T-helper 17 cell (primary cell): ENCODE measurements at regions not wholly inside any gene's neighbourhood (a gene's known extent, or its start where the extent isn't known, plus 50 kb on each side); places are given as distances from the start of the nearest gene placed in this dataset.
"Not testable (repeated sequence)": the region's sequence is repeated elsewhere in the genome, so short reads cannot be mapped to it uniquely, and the experiment has no call there.

Source experiments
- ATAC-seq: fragments of 150-1000 bp; cut with Tn5 transposase; 2 replicates; pipeline ENCODE4 v1.10.0; 2021; ENCODE audit warnings: mild to moderate bottlenecking, moderate library complexity
- DNase-seq, 3 donors: peaks; one replicate each; pipeline versions ENCODE4 v3.0.0 to v3.0.0-alpha.2; 2020 to 2021
- H3K9me3 ChIP-seq: one replicate; pipeline ENCODE4 v1.7.0; 2013; ENCODE audit warnings: low read length, mild to moderate bottlenecking; ENCODE audit not compliant: control insufficient read depth, poor library complexity, severe bottlenecking
- H3K27ac Mint-ChIP-seq: one replicate; pipeline ENCODE4 v1.8.0; 2022; ENCODE audit warnings: mild to moderate bottlenecking, moderate library complexity, mixed read lengths
- H3K27me3 Mint-ChIP-seq: one replicate; pipeline ENCODE4 v1.8.0; 2022; ENCODE audit warnings: mixed read lengths
- H3K36me3 Mint-ChIP-seq: one replicate; pipeline ENCODE4 v1.8.0; 2022; ENCODE audit warnings: low read depth, mixed read lengths
- H3K4me1 Mint-ChIP-seq: one replicate; pipeline ENCODE4 v1.8.0; 2022; ENCODE audit warnings: mild to moderate bottlenecking, mixed read lengths
- H3K4me3 Mint-ChIP-seq: one replicate; pipeline ENCODE4 v1.8.0; 2022; ENCODE audit warnings: mild to moderate bottlenecking, moderate library complexity, mixed read lengths

GRCh38 chr5:91824406-91824805, 441.3 kb upstream of the ARRDC3 start:
- Mint-ChIP-seq H3K27me3 (no peaks in the 10 kb centered on the region), H3K4me3 (no peak overlapping the region), H3K4me1 (no peaks in the 10 kb centered on the region), H3K36me3 (no peaks in the 10 kb centered on the region), H3K27ac (no peak overlapping the region)
- DNase-seq = no peak
- H3K9me3 ChIP-seq = no peaks in the 10 kb centered on the region
- ATAC-seq = no peak

DNA sequence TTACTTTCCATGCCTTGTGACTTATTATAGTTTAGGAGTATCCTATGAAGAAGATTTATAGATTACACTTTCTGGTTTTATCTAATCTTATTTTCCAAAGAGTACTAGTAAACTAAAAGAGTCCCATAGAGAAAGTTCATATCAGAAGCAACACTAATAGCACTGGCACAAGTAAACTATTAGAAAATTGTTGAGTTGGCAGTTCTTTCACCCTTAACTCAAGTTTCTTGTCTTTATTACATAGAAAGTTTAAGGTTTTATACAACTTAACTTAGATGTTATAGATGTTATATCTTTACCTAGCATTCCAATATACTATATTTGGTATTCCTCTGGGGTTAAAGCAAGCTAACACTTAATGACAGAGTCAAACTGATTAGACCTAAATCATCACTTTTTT, 437.8 kb upstream of the ARRDC3 start:
- no peak overlapping the region for H3K4me3 Mint-ChIP-seq
- H3K9me3 ChIP-seq = no peaks in the 10 kb centered on the region
- H3K4me1 Mint-ChIP-seq = no peaks in the 10 kb centered on the region

DNA sequence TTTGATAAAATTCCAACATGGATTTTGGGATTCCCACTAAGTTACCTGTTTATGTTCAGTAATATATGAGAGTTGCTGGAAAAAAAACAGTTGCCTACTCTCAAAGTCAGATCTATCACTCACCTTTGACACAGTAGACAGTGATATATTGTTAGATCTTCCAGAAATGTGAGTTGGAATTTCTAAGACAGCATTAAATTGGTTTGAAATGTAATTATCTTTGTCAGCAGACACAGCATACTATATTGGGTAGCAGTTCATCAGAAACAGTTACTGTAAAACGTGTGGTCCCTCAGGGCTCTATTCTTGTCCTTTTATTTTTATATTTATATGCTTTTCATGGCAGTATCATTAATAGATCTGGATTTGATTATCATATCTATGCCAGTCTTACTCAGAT, 433.6 kb upstream of the ARRDC3 start:
- Mint-ChIP-seq H3K4me3 (no peak overlapping the region), H3K27ac (no peak overlapping the region), H3K4me1 (no peaks in the 10 kb centered on the region), H3K36me3 (no peaks in the 10 kb centered on the region), H3K27me3 (no peaks in the 10 kb centered on the region)
- no peak for ATAC-seq
- H3K9me3 ChIP-seq = no peaks in the 10 kb centered on the region
- no peak for DNase-seq

More for the DNA sequence above, 437.8 kb upstream of the ARRDC3 start:
- Mint-ChIP-seq H3K36me3 (no peaks in the 10 kb centered on the region), H3K27me3 (no peaks in the 10 kb centered on the region), H3K27ac (no peak overlapping the region)
- ATAC-seq (no peak), DNase-seq (no peak)

- Mint-ChIP-seq H3K27me3 (no peaks in the 10 kb centered on the region), H3K4me1 (no peaks in the 10 kb centered on the region), H3K36me3 (no peaks in the 10 kb centered on the region), H3K27ac (no peak overlapping the region), H3K4me3 (no peak overlapping the region)
- no peaks in the 10 kb centered on the region for H3K9me3 ChIP-seq
- DNase-seq (no peak), ATAC-seq (no peak)
Measured at GRCh38 chr5:91797576-91797975, 414.5 kb upstream of the ARRDC3 start.

DNA sequence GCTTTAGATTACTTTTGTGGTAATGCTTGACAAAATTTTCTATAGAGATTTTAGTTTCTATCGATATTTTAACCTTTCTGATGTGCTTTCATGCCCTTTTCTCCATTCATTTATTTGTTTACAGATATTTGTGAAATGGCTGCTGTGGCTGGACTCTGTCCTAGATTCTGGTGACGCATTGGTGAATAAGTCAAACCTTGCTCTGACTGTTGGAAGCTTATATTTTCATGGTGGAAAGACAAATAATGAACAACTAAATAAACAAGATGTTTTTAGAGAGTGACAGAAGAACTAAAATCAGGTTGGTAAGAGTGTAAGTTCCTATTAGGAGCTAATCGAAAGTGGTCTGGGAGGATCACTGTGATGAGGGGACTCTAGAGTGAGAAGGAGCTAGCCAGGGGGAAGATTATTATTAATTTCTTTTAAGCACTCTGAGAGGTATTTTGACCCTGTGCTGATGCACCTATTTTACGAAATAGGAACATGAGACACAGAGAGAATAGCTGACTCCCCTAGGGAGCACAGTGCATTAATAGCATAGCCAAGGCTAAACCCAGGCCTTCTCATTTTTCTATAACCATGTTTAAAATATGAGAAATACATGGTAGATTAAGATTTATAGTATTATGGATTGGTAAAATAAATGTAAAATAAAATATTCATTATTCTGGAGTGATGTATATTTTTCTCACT, 411.9 kb upstream of the ARRDC3 start:
- ATAC-seq (no peak), DNase-seq (no peak)
- Mint-ChIP-seq H3K27ac (no peak overlapping the region), H3K4me1 (no peaks in the 10 kb centered on the region), H3K36me3 (no peaks in the 10 kb centered on the region), H3K4me3 (no peak overlapping the region), H3K27me3 (no peaks in the 10 kb centered on the region)
- no peaks in the 10 kb centered on the region for H3K9me3 ChIP-seq

- H3K9me3 ChIP-seq = no peaks in the 10 kb centered on the region
- Mint-ChIP-seq H3K4me1 (no peaks in the 10 kb centered on the region), H3K4me3 (no peak overlapping the region), H3K27ac (no peak overlapping the region), H3K27me3 (no peaks in the 10 kb centered on the region), H3K36me3 (no peaks in the 10 kb centered on the region)
- DNase-seq (no peak), ATAC-seq (no peak)
Measured at GRCh38 chr5:91794455-91794854, 411.3 kb upstream of the ARRDC3 start.

DNA sequence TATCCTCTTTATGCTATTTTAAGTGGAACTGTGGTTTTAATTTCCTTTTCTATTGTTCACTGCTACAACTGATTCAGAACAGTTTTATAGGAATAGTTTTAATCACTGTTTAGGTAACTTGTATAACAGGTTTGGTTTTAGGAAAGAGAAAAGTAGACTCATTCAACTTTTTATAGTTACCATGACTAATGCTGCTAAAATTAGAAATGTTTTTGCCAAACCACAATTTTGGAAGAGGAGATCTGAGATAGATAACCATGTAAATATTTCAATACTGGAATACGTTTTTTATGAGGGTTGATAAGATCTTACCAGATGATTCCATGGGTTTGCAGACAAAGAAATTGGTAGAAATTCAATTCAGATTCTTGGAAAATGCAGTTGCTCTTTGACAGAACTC, 404.6 kb upstream of the ARRDC3 start:
- H3K36me3 Mint-ChIP-seq = no peaks in the 10 kb centered on the region
- no peak overlapping the region for H3K4me3 Mint-ChIP-seq
- H3K27me3 Mint-ChIP-seq = no peaks in the 10 kb centered on the region
- no peaks in the 10 kb centered on the region for H3K4me1 Mint-ChIP-seq
- no peaks in the 10 kb centered on the region for H3K9me3 ChIP-seq
- no peak for DNase-seq
- ATAC-seq = no peak
- no peak overlapping the region for H3K27ac Mint-ChIP-seq

DNA sequence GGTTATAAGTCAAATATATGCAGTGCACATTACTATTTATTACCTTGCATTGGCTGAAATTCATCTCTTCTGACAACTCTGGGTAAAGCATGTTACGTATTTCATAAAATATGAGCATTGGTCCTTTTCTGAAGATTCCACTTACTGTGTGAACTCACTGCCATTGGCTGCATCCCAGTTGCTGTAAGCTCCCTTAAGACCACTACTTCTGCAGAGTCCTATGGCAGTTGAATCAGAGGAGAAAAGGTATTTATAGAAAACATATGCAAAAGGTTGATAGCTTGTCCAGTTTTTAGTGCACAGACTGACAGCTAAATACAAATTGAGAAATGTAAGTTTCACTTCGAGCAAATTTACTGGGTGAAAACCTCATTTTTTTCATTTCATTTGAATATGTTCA, 394.6 kb upstream of the ARRDC3 start:
- no peak overlapping the region for H3K27ac Mint-ChIP-seq
- H3K4me3 Mint-ChIP-seq = no peak overlapping the region
- no peaks in the 10 kb centered on the region for H3K27me3 Mint-ChIP-seq
- DNase-seq = no peak
- H3K36me3 Mint-ChIP-seq = no peaks in the 10 kb centered on the region
- no peak for ATAC-seq
- H3K9me3 ChIP-seq = no peaks in the 10 kb centered on the region
- H3K4me1 Mint-ChIP-seq = no peaks in the 10 kb centered on the region

- Mint-ChIP-seq H3K27ac (no peak overlapping the region), H3K4me3 (no peak overlapping the region), H3K36me3 (no peaks in the 10 kb centered on the region), H3K27me3 (no peaks in the 10 kb centered on the region), H3K4me1 (no peaks in the 10 kb centered on the region)
- no peaks in the 10 kb centered on the region for H3K9me3 ChIP-seq
- DNase-seq (no peak), ATAC-seq (no peak)
Measured at GRCh38 chr5:91776249-91776648, 393.1 kb upstream of the ARRDC3 start.

DNA sequence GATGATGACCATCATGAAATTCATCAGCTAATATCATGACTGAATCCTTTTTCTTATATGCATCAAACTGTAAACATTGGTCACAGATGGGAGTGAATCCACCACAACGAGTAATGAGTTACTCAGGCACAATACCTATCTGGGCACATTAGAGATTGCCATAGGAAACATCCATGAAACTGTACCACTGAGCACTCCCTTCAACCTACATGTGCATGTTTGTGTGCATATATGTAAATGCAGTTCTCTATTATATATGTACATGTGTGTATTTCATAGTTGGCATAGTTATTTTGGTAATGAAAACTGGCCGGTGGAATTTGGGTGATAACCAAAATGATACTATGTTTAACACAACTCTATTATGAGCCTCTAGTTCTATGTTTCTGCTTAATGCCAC, 387.3 kb upstream of the ARRDC3 start:
- H3K27ac Mint-ChIP-seq = no peak overlapping the region
- H3K9me3 ChIP-seq = no peaks in the 10 kb centered on the region
- no peaks in the 10 kb centered on the region for H3K27me3 Mint-ChIP-seq
- no peaks in the 10 kb centered on the region for H3K36me3 Mint-ChIP-seq
- DNase-seq = no peak
- no peaks in the 10 kb centered on the region for H3K4me1 Mint-ChIP-seq
- no peak for ATAC-seq
- H3K4me3 Mint-ChIP-seq = no peak overlapping the region

DNA sequence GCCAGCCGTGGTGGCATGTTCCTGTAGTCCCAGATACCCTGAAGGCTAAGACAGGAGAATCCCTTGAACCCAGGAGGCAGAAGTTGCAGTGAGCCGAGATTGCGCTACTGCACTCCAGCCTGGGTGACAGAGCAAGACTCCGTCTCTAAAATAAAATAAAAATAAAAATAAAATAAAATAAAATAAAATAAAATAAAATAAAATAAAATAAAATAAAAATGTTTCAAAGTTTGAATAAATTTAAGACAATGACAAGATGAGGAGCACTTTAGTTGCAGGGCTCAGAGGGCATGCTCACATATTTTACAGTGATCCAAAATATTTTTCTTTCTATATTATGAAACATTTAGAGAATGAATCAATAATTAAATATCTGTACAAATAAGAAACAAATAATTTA, 374.3 kb upstream of the ARRDC3 start:
- not testable (repeated sequence) for H3K27me3 Mint-ChIP-seq, ATAC-seq, H3K27ac Mint-ChIP-seq

GRCh38 chr5:91754990-91755389, 371.9 kb upstream of the ARRDC3 start:
- Mint-ChIP-seq H3K27ac (no peak overlapping the region), H3K36me3 (no peaks in the 10 kb centered on the region), H3K4me1 (no peaks in the 10 kb centered on the region), H3K4me3 (no peak overlapping the region), H3K27me3 (no peaks in the 10 kb centered on the region)
- no peak for DNase-seq
- ATAC-seq = no peak
- H3K9me3 ChIP-seq = no peaks in the 10 kb centered on the region

More for the DNA sequence above, 374.3 kb upstream of the ARRDC3 start:
- not testable (repeated sequence) for H3K36me3 Mint-ChIP-seq, H3K9me3 ChIP-seq, H3K4me1 Mint-ChIP-seq, H3K4me3 Mint-ChIP-seq, DNase-seq

- not testable (repeated sequence) for ATAC-seq, H3K4me3 Mint-ChIP-seq, DNase-seq, H3K9me3 ChIP-seq, H3K27ac Mint-ChIP-seq, H3K36me3 Mint-ChIP-seq, H3K4me1 Mint-ChIP-seq, H3K27me3 Mint-ChIP-seq
Measured at GRCh38 chr5:91744470-91744869, 361.4 kb upstream of the ARRDC3 start.

DNA sequence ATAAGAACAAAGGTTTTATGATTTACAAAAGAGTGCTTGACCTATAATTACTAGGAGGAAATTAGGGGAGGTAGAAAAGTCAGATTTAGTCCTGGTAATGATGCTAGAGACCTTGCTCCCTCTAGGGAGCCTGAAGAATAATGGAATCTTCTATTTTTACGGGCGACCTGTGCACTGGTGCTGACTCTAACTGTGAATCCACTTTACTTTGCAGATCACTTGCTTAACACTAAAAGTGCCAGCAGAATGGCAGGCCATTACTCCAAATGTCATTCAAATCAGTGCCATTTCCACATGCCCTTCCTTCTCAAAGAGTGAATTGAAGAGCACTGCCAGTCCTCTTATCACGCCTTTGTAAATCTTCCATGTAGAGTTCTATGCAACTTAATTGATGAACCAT, 359.4 kb upstream of the ARRDC3 start:
- DNase-seq (no peak), ATAC-seq (no peak)
- no peaks in the 10 kb centered on the region for H3K36me3 Mint-ChIP-seq
- H3K27ac Mint-ChIP-seq = no peak overlapping the region
- no peaks in the 10 kb centered on the region for H3K4me1 Mint-ChIP-seq
- H3K9me3 ChIP-seq = no peaks in the 10 kb centered on the region
- no peak overlapping the region for H3K4me3 Mint-ChIP-seq
- no peaks in the 10 kb centered on the region for H3K27me3 Mint-ChIP-seq
